ENCODE measurements at regions not wholly inside any gene's neighbourhood (a gene's known extent, or its start where the extent isn't known, plus 50 kb on each side); places are given as distances from the start of the nearest gene placed in this dataset.
"Not testable (repeated sequence)": the region's sequence is repeated elsewhere in the genome, so short reads cannot be mapped to it uniquely, and the experiment has no call there.

DNA sequence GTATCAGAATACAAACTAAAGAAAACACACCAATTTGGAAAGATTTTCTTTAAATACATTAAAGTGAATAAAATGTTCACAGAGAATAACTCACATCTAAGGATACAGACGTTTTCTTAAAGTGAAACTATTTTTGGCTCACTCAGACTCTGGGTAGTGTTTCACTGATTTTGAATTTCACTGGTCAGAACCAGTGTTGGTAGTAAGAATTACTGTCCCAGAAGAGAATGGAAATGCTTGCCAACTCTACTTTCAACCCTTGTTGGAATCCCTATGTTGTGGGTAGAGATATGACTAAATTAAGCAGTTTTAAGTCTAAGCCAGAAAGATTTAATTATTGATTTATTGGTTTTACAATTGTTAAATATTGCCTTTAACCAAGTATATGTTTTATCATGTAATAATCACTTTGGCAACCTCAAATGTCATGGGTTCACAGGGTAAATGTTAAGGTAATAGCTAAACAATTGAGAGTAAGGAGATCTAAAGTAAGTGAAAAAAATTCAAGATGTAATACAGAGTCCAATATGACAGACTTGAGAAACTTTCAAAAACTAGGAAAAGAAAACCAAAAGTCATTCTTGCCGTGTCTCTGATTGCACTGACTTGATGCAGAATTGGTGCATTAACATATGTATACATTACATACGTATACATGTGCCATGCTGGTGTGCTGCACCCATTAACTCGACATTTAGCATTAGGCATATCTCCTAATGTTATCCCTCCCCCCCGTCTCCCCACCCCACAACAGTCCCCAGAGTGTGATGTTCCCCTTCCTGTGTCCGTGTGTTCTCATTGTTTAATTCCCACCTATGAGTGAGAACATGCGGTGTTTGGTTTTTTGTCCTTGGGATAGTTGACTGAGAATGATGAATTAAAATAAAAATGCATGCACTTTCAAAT lies 1517.2 kb upstream of the TPTE start:
- H3K27ac Mint-ChIP-seq; H3K4me3 Mint-ChIP-seq; H3K4me1 Mint-ChIP-seq (ENCODE audit: low read depth); DNase-seq; H3K27me3 Mint-ChIP-seq (ENCODE audit: insufficient read depth): not testable (repeated sequence)
- H3K9me3 Mint-ChIP-seq, result peaks cover 88% of the 10 kb centered on the region
- H3K36me3 Mint-ChIP-seq (ENCODE audit: low read depth), result peaks cover 17% of the 10 kb centered on the region

DNA sequence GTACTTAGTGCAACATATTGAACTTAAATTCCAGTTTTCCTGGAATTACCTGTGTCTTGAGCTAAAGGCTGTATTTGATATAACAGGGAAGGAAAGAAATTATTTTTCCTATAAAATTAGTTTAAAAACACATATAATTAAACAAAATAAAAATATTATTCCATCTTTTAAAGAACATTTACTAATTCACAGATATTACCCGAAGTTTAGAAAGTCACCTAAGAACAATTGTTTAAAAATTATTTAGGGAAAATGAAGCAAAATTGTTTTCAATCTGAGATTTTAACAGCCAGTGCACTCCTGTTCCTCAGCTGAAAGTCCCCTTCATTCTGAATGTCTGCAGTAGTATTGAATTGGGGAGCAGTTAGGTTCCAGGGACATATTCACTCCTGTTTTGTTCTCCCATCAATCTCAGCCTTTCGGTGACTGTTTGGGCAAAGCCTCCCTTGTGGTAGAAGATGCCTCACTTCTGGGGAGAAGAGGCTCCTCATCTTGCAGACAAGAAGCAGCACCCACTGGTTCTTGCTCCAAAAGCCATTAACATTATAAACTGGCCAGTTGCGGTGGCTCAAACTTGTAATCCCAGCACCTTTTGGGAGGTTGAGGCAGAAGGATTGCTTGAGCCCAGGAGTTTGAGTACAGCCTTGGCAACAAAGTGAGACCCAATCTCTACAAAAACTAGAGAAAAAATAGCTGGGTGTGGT lies 1516.4 kb upstream of the TPTE start:
- H3K4me1 Mint-ChIP-seq (ENCODE audit: low read depth); H3K27me3 Mint-ChIP-seq (ENCODE audit: insufficient read depth): not testable (repeated sequence)
- H3K9me3 Mint-ChIP-seq, result peaks cover 86% of the 10 kb centered on the region

DNA sequence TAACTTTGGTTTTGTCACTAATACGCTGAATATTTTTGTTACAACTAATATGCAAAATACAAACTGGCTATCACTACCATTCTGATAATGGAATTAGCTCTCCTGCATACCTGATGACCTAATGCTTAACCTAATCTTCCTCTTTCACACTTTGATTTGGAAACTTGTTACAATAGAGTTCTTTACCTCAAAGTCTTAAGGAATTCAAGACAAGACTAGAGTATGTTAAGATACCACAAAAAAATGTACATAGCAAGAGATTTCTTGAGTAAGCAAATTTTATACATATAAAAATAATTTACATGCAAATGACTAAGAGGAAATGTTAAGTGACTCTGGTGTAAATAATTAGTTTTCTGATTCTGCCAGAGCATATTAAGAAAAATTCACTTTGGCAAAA lies 1515.7 kb upstream of the TPTE start:
- H3K4me3 Mint-ChIP-seq; H3K27me3 Mint-ChIP-seq (ENCODE audit: insufficient read depth); DNase-seq; H3K27ac Mint-ChIP-seq; H3K4me1 Mint-ChIP-seq (ENCODE audit: low read depth): not testable (repeated sequence)
- Mint-ChIP-seq H3K9me3 (peaks cover 84% of the 10 kb centered on the region), H3K36me3 (ENCODE audit: low read depth) (peaks cover 19% of the 10 kb centered on the region)

More for the DNA sequence above, 1516.4 kb upstream of the TPTE start:
- peaks cover 19% of the 10 kb centered on the region for H3K36me3 Mint-ChIP-seq (ENCODE audit: low read depth)
- DNase-seq, H3K27ac Mint-ChIP-seq, H3K4me3 Mint-ChIP-seq: not testable (repeated sequence)

DNA sequence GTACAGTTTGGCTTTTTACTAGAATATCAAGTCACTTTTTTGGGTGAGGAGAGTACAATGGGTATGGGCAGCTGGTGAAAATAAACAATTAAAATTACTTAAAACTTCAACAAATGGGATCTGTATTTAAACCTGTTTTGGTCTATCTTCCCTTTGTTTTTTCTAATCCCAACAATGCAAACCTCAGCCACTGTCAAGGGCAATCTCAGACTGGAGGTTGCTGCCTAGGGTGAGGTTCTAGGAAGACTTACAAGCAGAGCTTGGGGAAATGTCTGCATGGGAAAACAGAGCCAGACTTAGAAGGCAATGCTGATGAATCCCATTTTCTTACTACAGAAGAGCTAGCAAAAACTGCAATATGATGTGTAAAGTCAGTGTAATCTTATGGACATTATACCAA lies 1515.3 kb upstream of the TPTE start:
- not testable (repeated sequence) for H3K27ac Mint-ChIP-seq; DNase-seq; H3K27me3 Mint-ChIP-seq (ENCODE audit: insufficient read depth); H3K4me1 Mint-ChIP-seq (ENCODE audit: low read depth); H3K4me3 Mint-ChIP-seq
- Mint-ChIP-seq H3K36me3 (ENCODE audit: low read depth) (peaks cover 19% of the 10 kb centered on the region), H3K9me3 (peaks cover 85% of the 10 kb centered on the region)

DNA sequence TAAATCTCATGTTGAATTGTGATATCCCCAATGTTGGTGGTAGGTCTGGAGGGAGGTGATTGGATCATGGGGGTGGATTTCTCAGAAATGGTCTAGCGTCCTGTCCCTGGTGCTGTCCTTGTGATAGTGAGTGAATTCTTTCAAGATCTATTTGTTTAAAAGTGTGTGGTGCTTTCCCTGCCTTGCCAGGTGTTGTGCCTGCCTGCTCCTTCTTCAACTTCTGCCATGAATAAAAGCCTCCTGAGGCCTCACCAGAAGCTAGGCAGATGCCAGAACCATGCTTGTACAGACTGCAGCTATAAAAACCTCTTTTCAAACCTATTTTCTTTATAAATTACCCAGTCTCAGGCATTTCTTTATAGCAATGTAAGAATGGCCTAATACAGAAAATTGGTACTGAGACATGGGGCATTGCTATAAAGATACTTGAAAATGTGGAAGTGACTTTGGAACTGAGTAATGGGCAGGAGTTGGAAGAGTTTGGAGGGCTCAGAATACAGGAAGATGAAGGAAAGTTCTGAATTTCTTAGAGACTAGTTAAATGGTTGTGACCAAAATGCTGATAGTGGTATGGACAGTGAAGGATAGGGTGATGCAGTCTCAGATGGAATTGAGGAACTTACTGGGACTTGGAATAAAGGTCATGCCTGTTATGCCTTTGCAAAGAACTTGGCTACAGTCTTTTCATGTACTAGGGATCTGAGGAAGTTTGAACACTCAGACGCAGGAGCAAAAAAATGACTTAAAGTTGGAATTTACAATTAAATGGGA lies 1514.6 kb upstream of the TPTE start:
- Mint-ChIP-seq H3K9me3 (peaks cover 84% of the 10 kb centered on the region), H3K36me3 (ENCODE audit: low read depth) (peaks cover 19% of the 10 kb centered on the region)
- not testable (repeated sequence) for H3K4me1 Mint-ChIP-seq (ENCODE audit: low read depth); H3K4me3 Mint-ChIP-seq; H3K27ac Mint-ChIP-seq; H3K27me3 Mint-ChIP-seq (ENCODE audit: insufficient read depth); DNase-seq

DNA sequence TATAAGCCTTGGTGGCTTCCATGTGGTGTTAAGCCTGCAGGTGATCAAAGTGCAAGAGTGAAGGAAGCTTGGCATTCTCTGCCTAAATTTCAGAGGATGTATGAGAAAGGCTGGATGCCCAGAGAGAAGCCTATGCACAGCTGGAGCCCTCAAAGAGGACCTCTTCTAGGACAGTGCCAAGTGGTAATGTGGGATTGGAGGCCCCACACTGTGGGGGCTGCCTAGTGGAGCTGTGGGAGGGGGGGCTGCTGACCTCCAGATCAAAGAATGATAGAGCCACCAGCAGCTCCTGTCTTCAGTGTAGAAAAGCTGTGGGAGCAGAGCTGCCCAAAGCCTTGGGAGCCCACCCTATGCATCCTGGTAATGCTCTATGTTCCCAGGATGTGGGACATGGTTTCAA lies 1512.7 kb upstream of the TPTE start:
- TF ChIP-seq, protein P1, sequence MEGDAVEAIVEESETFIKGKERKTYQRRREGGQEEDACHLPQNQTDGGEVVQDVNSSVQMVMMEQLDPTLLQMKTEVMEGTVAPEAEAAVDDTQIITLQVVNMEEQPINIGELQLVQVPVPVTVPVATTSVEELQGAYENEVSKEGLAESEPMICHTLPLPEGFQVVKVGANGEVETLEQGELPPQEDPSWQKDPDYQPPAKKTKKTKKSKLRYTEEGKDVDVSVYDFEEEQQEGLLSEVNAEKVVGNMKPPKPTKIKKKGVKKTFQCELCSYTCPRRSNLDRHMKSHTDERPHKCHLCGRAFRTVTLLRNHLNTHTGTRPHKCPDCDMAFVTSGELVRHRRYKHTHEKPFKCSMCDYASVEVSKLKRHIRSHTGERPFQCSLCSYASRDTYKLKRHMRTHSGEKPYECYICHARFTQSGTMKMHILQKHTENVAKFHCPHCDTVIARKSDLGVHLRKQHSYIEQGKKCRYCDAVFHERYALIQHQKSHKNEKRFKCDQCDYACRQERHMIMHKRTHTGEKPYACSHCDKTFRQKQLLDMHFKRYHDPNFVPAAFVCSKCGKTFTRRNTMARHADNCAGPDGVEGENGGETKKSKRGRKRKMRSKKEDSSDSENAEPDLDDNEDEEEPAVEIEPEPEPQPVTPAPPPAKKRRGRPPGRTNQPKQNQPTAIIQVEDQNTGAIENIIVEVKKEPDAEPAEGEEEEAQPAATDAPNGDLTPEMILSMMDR (IDR thresholded peaks at IDR 0.05), result no peak
- H3K9me3 Mint-ChIP-seq, result peaks cover 87% of the 10 kb centered on the region
- H3K4me1 Mint-ChIP-seq (ENCODE audit: low read depth), result no peaks in the 10 kb centered on the region
- H3K36me3 Mint-ChIP-seq (ENCODE audit: low read depth), result peaks cover 27% of the 10 kb centered on the region
- H3K27me3 Mint-ChIP-seq (ENCODE audit: insufficient read depth), result no peaks in the 10 kb centered on the region
- no peak overlapping the region for H3K27ac Mint-ChIP-seq
- DNase-seq, result no peak
- no peak overlapping the region for H3K4me3 Mint-ChIP-seq

DNA sequence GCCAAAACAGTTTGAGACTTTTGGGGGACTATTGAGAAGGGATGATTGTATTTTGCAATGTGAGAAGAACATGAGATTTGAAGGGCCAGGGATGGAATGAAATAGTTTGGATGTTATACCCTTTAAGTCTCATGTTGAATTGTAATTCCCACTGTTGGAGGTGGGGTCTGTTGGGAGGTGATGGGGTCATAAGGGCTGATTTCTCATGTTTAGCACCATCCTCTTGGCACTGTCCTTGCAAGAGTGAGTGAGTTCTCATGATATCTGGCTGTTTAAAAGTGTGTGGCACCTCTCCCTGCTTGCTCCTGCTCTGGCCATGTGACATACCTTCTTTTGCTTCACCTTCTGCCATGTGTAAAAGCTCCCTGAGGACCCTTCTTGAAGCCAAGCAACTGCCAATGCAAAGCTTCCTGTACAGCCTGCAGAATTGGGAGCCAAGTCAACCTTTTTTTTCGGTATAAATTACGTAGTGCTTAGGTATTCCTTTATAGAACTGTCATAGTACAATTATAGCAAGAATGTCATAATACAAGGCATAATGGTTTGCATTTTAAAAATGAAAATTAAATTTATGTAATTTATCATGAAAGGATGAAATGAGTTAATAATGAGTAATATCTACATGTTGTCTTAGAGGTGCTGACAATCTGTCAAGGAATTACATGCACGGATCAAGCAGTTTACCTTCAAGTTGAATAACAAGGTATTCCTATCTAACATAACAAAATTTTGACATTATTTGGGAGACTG lies 1511.9 kb upstream of the TPTE start:
- DNase-seq; H3K4me3 Mint-ChIP-seq; H3K27ac Mint-ChIP-seq; H3K27me3 Mint-ChIP-seq (ENCODE audit: insufficient read depth); H3K4me1 Mint-ChIP-seq (ENCODE audit: low read depth): not testable (repeated sequence)
- Mint-ChIP-seq H3K9me3 (peaks cover 85% of the 10 kb centered on the region), H3K36me3 (ENCODE audit: low read depth) (peaks cover 27% of the 10 kb centered on the region)

DNA sequence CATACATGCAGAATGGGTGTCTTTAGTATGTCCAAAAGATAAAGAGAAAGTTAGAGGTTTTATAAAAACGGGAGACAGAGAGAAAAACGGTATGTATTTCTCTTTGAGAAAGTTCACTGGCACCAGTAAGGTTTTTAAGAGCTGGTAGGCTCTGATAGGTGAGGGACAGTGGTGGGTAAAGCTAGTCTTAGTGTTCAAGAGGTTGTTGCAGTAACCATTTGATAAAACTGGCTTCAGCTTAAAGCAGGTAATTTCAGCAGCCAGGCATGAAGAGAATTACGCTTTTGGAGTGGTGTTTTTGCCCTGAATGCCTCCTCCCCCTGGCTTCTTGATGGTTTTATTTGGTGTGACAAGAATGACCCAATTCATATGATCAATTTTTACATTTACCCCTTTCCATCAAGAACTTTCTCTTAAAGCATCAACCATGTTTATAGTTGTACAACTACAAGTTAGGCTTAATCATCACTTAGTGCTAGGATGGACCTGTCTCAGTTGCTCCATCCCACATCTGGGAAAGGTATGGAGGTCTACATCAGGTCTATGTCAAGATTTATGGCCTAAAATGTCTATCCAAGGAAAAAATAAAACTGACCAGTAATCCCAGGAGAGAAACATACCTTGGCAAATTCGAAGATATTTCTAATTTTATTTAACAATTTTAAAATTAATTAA lies 1511.1 kb upstream of the TPTE start:
- H3K27me3 Mint-ChIP-seq (ENCODE audit: insufficient read depth); DNase-seq; H3K27ac Mint-ChIP-seq; H3K4me1 Mint-ChIP-seq (ENCODE audit: low read depth); H3K4me3 Mint-ChIP-seq: not testable (repeated sequence)
- Mint-ChIP-seq H3K36me3 (ENCODE audit: low read depth) (peaks cover 29% of the 10 kb centered on the region), H3K9me3 (peaks cover 87% of the 10 kb centered on the region)

DNA sequence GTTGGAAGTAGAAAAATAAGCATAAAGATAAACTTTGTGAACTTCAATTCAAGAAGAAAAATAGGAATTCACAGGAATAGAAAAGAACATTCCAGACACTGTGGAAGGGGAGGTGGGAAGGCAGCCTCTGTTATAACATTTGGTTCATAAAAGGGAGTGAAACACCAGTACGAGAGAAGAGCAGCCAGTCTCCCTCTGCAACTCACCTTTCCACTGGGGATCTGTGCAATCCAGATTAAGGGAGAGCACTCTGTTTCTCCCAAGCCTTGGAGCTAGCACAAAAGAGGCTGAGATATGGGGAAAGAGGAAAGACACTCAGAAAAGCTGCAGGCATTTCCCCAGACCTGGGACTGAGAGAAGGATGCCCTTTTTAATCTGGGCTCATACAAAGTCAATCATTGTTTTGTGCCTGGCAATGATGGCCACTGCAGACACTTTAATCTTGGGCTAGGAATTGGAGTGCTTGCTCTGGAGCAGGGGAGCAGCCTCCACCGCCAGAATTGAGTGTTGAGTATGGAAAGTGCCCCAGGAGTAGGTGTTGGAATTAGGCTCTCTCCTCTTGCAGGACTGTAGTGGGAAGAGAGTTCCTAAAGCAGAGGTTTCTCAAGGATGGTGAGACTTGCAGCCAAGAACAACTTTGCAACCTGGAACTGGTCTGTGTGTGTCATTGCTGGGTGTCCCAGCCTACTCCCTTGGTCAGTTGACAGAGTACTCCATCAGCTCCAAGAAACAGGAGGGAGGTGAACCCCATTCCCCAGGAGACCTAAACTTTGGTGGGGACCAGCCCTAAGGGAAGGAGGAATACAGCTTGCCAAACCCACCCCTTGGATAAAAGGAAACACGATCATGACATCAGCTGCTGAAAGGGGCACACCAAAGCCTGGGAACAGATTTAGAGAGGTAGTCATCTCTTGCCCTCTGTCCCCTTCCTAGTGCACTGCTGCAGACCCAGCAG lies 1510.2 kb upstream of the TPTE start:
- H3K36me3 Mint-ChIP-seq (ENCODE audit: low read depth), result peaks cover 34% of the 10 kb centered on the region
- not testable (repeated sequence) for H3K4me1 Mint-ChIP-seq (ENCODE audit: low read depth); H3K27ac Mint-ChIP-seq; H3K4me3 Mint-ChIP-seq; DNase-seq; H3K27me3 Mint-ChIP-seq (ENCODE audit: insufficient read depth)
- peaks cover 84% of the 10 kb centered on the region for H3K9me3 Mint-ChIP-seq

DNA sequence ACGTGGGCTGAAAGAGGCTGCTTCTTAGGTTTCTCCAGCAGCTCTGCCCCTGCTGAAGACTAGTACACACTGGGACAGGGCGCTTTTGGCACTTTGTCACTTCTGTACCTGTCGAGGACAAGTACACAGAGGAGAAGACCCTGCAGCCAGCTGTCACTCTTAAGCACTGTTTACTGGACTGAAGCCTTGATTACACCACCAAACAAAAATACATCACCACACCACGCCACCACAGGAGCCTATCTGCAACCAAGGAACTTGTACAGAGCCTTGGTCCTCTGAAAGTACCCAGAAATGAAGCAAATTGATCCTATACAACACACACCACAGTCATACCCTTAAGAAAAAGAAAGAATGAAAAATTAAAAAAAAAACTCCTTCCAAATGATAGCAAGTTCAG lies 1509.5 kb upstream of the TPTE start:
- H3K4me1 Mint-ChIP-seq (ENCODE audit: low read depth); DNase-seq; H3K27me3 Mint-ChIP-seq (ENCODE audit: insufficient read depth); H3K4me3 Mint-ChIP-seq; H3K27ac Mint-ChIP-seq: not testable (repeated sequence)
- H3K36me3 Mint-ChIP-seq (ENCODE audit: low read depth), result peaks cover 30% of the 10 kb centered on the region
- peaks cover 77% of the 10 kb centered on the region for H3K9me3 Mint-ChIP-seq
